ENCODE measurements at regions not wholly inside any gene's neighbourhood (a gene's known extent, or its start where the extent isn't known, plus 50 kb on each side); places are given as distances from the start of the nearest gene placed in this dataset.

DNA sequence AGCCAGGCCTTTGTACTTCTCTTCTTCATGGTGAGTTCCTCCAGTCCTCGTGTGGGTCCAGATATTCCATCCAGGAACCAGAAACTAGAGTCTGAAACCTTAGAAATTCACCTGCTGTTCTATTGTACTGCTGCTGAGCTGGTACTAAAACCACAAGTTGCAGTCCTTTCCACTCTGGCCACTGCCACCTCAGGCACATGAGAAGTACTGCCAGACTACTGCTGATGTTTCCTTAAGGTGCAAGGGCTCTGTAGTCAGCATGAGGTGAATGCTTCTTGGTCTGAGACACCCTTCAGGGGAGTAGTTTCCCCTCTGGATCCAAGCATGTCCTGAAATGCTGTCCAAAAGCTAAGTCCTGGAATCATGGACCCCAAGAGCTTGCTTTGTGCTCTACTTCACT lies 399.6 kb upstream of the CT83 start:
- H3K14ac ChIP-seq (ENCODE audit: insufficient read length) = no peak overlapping the region
- no peaks in the 10 kb centered on the region for H3K79me2 ChIP-seq (ENCODE audit: control insufficient read depth in 1 of 2, insufficient read depth in 2 of 2, low read length in 2 of 2)
- no peak overlapping the region for H4K91ac ChIP-seq (replicated peaks; ENCODE audit: insufficient read length, low read length)
- H3K23me2 ChIP-seq (ENCODE audit: low read depth, low read length) = no peaks in the 10 kb centered on the region
- no peak for DNase-seq (ENCODE audit: low read depth in 1 of 2, low spot score in 2 of 2)
- H3K4me2 ChIP-seq (ENCODE audit: insufficient read depth in 1 of 2, low read depth in 2 of 2, low read length in 2 of 2) = no peak overlapping the region
- no peak overlapping the region for H2BK5ac ChIP-seq (ENCODE audit: low read depth, low read length)
- no peak overlapping the region for H3K9ac ChIP-seq (replicated peaks in 1 of 4; ENCODE audit: extremely low read depth in 1 of 4, low read depth in 3 of 4, low read length in 3 of 4)
- no peak for FAIRE-seq
- H2BK120ac ChIP-seq (replicated peaks; ENCODE audit: low read depth, low read length) = no peak overlapping the region
- no peak overlapping the region for H3K18ac ChIP-seq (ENCODE audit: extremely low read depth, low read length)
- H3K4me1 ChIP-seq (replicated peaks in 1 of 4; ENCODE audit: control insufficient read depth in 3 of 4, insufficient read depth in 4 of 4, low read length in 3 of 4) = no peaks in the 10 kb centered on the region
- CTCF ChIA-PET (ENCODE audit: partially characterized antibody) = no interaction called here
- 100% methylated on average over 1 of the region's 1 CpG; no CpG with 5 or more reads in 1 of the 2 experiments for whole genome bisulfite sequencing, 2 experiments (ENCODE audit: extremely low coverage in 1 of 2, insufficient coverage in 1 of 2, insufficient read length in 1 of 2, insufficient replicate concordance in 2 of 2, low coverage in 1 of 2, low lambda C conversion rate in 2 of 2, missing lambda C conversion rate in 1 of 2)
- no peak overlapping the region for H2AFZ ChIP-seq (ENCODE audit: low read length)
- no peak overlapping the region for H2BK15ac ChIP-seq (ENCODE audit: low read length)
- POLR2A ChIA-PET (ENCODE audit: partially characterized antibody) = no interaction called here
- H3K4ac ChIP-seq (replicated peaks; ENCODE audit: insufficient read length, low read depth, low read length) = no peak overlapping the region
- H4K8ac ChIP-seq (ENCODE audit: extremely low read depth, insufficient read depth, low read length) = no peak overlapping the region
- H3K27ac ChIP-seq (ENCODE audit: low read depth, low read length) = no peak overlapping the region
- no peak overlapping the region for H2BK12ac ChIP-seq (ENCODE audit: low read depth, low read length)
- H3K56ac ChIP-seq (replicated peaks; ENCODE audit: insufficient read length, low read depth, low read length) = no peak overlapping the region
- H4K5ac ChIP-seq (ENCODE audit: insufficient read length, low read depth, low read length) = no peak overlapping the region
- H3K4me3 ChIP-seq (ENCODE audit: extremely low read depth in 1 of 4, insufficient read depth in 2 of 4, low read depth in 3 of 4, low read length in 4 of 4) = no peak overlapping the region
- H4K20me1 ChIP-seq (replicated peaks in 1 of 2; ENCODE audit: control insufficient read depth in 1 of 2, insufficient read depth in 2 of 2, low read length in 2 of 2) = no peaks in the 10 kb centered on the region
- no peaks in the 10 kb centered on the region for H3K9me3 ChIP-seq (ENCODE audit: insufficient read depth in 2 of 2, low read depth in 1 of 2, low read length in 1 of 2)
- no peaks in the 10 kb centered on the region for H3K27me3 ChIP-seq (replicated peaks in 1 of 4; ENCODE audit: control insufficient read depth in 3 of 4, extremely low read depth in 1 of 4, insufficient read depth in 3 of 4, low read length in 3 of 4)
- H2AK5ac ChIP-seq (ENCODE audit: low read depth, low read length) = no peak overlapping the region
- H3K36me3 ChIP-seq (ENCODE audit: control insufficient read depth in 2 of 4, insufficient read depth in 4 of 4, low read length in 3 of 4) = no peaks in the 10 kb centered on the region
- H3K23ac ChIP-seq (ENCODE audit: insufficient read length) = no peak overlapping the region
- H2BK20ac ChIP-seq (ENCODE audit: low read length) = no peak overlapping the region
- H3K79me1 ChIP-seq (ENCODE audit: low read depth, low read length) = no peaks in the 10 kb centered on the region
- TF ChIP-seq ATF2 (IDR thresholded peaks at IDR 0.05; ENCODE audit: low read length) (no peak), TBP (IDR thresholded peaks at IDR 0.05; ENCODE audit: low read depth, low read length) (no peak), BRCA1 (IDR thresholded peaks at IDR 0.05; ENCODE audit: low read depth, low read length) (no peak), USF2 (IDR thresholded peaks at IDR 0.05; ENCODE audit: low read length) (no peak), HDAC2 (IDR thresholded peaks at IDR 0.05; ENCODE audit: borderline replicate concordance in 1 of 2, low read depth in 2 of 2, low read length in 2 of 2) (no peak), KDM1A (IDR thresholded peaks at IDR 0.05; ENCODE audit: borderline replicate concordance, low read length) (no peak), KDM5A (IDR thresholded peaks at IDR 0.05; ENCODE audit: low read length) (no peak), SP1 (IDR thresholded peaks at IDR 0.05; ENCODE audit: low read depth, low read length) (no peak)
- TF ChIP-seq, protein P1, sequence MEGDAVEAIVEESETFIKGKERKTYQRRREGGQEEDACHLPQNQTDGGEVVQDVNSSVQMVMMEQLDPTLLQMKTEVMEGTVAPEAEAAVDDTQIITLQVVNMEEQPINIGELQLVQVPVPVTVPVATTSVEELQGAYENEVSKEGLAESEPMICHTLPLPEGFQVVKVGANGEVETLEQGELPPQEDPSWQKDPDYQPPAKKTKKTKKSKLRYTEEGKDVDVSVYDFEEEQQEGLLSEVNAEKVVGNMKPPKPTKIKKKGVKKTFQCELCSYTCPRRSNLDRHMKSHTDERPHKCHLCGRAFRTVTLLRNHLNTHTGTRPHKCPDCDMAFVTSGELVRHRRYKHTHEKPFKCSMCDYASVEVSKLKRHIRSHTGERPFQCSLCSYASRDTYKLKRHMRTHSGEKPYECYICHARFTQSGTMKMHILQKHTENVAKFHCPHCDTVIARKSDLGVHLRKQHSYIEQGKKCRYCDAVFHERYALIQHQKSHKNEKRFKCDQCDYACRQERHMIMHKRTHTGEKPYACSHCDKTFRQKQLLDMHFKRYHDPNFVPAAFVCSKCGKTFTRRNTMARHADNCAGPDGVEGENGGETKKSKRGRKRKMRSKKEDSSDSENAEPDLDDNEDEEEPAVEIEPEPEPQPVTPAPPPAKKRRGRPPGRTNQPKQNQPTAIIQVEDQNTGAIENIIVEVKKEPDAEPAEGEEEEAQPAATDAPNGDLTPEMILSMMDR (IDR thresholded peaks at IDR 0.05; ENCODE audit: control extremely low read depth in 1 of 3, insufficient read depth in 1 of 3, low read depth in 1 of 3, low read length in 3 of 3) = no peak

Measured in H1 (cell line).